MM.1S (cell line): ENCODE measurements at regions not wholly inside any gene's neighbourhood (a gene's known extent, or its start where the extent isn't known, plus 50 kb on each side); places are given as distances from the start of the nearest gene placed in this dataset.

Experiments
- DNase-seq: peaks from one replicate; pipeline ENCODE4 v3.0.0-alpha.2; 2015
- H2AFZ ChIP-seq: fragments of 300-600 bp; sonication (generic); 2 replicates; pipeline ENCODE4 v1.6.0; 2016; ENCODE audit warnings: antibody characterized with exemption, low read length
- H3F3A ChIP-seq: fragments of 300-600 bp; sonication (generic); 2 replicates; pipeline ENCODE4 v1.6.1; 2016; ENCODE audit warnings: mild to moderate bottlenecking, antibody characterized with exemption, low read length, moderate library complexity, mixed read lengths; ENCODE audit not compliant: insufficient read depth
- H3K27ac ChIP-seq: fragments of 300-600 bp; sonication (generic); 2 replicates; pipeline ENCODE4 v1.5.1; 2016; ENCODE audit warnings: mild to moderate bottlenecking, low read length
- H3K27me3 ChIP-seq: fragments of 300-600 bp; sonication (generic); replicated peaks from 2 replicates; pipeline ENCODE4 v1.6.0; 2016; ENCODE audit warnings: low read length; ENCODE audit not compliant: insufficient read depth
- H3K36me3 ChIP-seq: fragments of 300-600 bp; sonication (generic); replicated peaks from 2 replicates; pipeline ENCODE4 v1.6.1; 2016; ENCODE audit warnings: mild to moderate bottlenecking, low read length, mixed read lengths; ENCODE audit not compliant: insufficient read depth
- H3K4me1 ChIP-seq: fragments of 300-600 bp; sonication (generic); 2 replicates; pipeline ENCODE4 v1.6.1; 2016; ENCODE audit warnings: low read length, mixed read lengths
- H3K4me2 ChIP-seq: fragments of 300-600 bp; sonication (generic); 2 replicates; pipeline ENCODE4 v1.6.0; 2016; ENCODE audit warnings: low read depth, low read length
- H3K4me3 ChIP-seq: fragments of 300-600 bp; sonication (generic); 2 replicates; pipeline ENCODE4 v1.5.1; 2016; ENCODE audit warnings: low read length, mixed read lengths
- H3K79me2 ChIP-seq: fragments of 300-600 bp; sonication (generic); 2 replicates; pipeline ENCODE4 v1.6.1; 2016; ENCODE audit warnings: mixed run types, low read length, mixed read lengths
- H3K9ac ChIP-seq: fragments of 300-600 bp; sonication (generic); 2 replicates; pipeline ENCODE4 v1.6.1; 2016; ENCODE audit warnings: low read length, mixed read lengths
- H3K9me2 ChIP-seq: fragments of 300-600 bp; sonication (generic); replicated peaks from 2 replicates; pipeline ENCODE4 v1.6.1; 2016; ENCODE audit warnings: mild to moderate bottlenecking, low read length, mixed read lengths; ENCODE audit not compliant: insufficient read depth
- H3K9me3 ChIP-seq: fragments of 300-600 bp; sonication (generic); replicated peaks from 2 replicates; pipeline ENCODE4 v1.6.1; 2016; ENCODE audit warnings: mild to moderate bottlenecking, low read length, mixed read lengths; ENCODE audit not compliant: insufficient read depth
- H4K20me1 ChIP-seq: fragments of 300-600 bp; sonication (generic); 2 replicates; pipeline ENCODE4 v1.6.1; 2016; ENCODE audit warnings: mild to moderate bottlenecking, low read length, moderate library complexity, mixed read lengths; ENCODE audit not compliant: insufficient read depth
- CTCF ChIP-seq: fragments of 300-600 bp; sonication (generic); IDR thresholded peaks from 2 replicates; pipeline ENCODE4 v1.5.1; 2016; ENCODE audit warnings: antibody characterized with exemption, low read length, mixed read lengths
- EZH2 ChIP-seq: fragments of 300-600 bp; sonication (generic); optimal IDR thresholded peaks from 2 replicates; pipeline ENCODE3; 2017; ENCODE audit warnings: low read depth, mild to moderate bottlenecking, antibody characterized with exemption, low read length, mixed read lengths
- EZH2phosphoT487 ChIP-seq: fragments of 300-600 bp; sonication (generic); IDR thresholded peaks from 2 replicates; pipeline ENCODE4 v1.6.1; 2018; ENCODE audit warnings: antibody characterized with exemption, low read length

GRCh38 chr1:4044967-4045366, 144.9 kb upstream of the C1orf174 start:
- H3F3A ChIP-seq: no peaks in the 10 kb centered on the region
- no peak overlapping the region for H3K4me2 ChIP-seq
- H3K4me1 ChIP-seq: no peaks in the 10 kb centered on the region
- H4K20me1 ChIP-seq: no peaks in the 10 kb centered on the region
- DNase-seq: no peak
- no peak overlapping the region for H2AFZ ChIP-seq
- no peaks in the 10 kb centered on the region for H3K79me2 ChIP-seq
- no peaks in the 10 kb centered on the region for H3K9me2 ChIP-seq
- no peak overlapping the region for H3K9ac ChIP-seq
- H3K4me3 ChIP-seq: no peak overlapping the region
- TF ChIP-seq CTCF (no peak), EZH2 (no peak), EZH2phosphoT487 (no peak)
- no peaks in the 10 kb centered on the region for H3K36me3 ChIP-seq
- H3K9me3 ChIP-seq: no peaks in the 10 kb centered on the region
- H3K27me3 ChIP-seq: peaks cover 64% of the 10 kb centered on the region
- H3K27ac ChIP-seq: no peak overlapping the region

- no peak overlapping the region for H3K27ac ChIP-seq
- no peaks in the 10 kb centered on the region for H3K9me2 ChIP-seq
- H3K9me3 ChIP-seq: no peaks in the 10 kb centered on the region
- H3K79me2 ChIP-seq: no peaks in the 10 kb centered on the region
- TF ChIP-seq CTCF (no peak), EZH2phosphoT487 (no peak), EZH2 (no peak)
- peaks cover 64% of the 10 kb centered on the region for H3K27me3 ChIP-seq
- H3K36me3 ChIP-seq: no peaks in the 10 kb centered on the region
- no peak overlapping the region for H3K4me3 ChIP-seq
- no peak overlapping the region for H3K4me2 ChIP-seq
- H3F3A ChIP-seq: no peaks in the 10 kb centered on the region
- no peak overlapping the region for H3K9ac ChIP-seq
- no peaks in the 10 kb centered on the region for H4K20me1 ChIP-seq
- H3K4me1 ChIP-seq: no peaks in the 10 kb centered on the region
- H2AFZ ChIP-seq: no peak overlapping the region
- DNase-seq: no peak
Observed at GRCh38 chr1:4045397-4046010, 145.4 kb upstream of the C1orf174 start.

GRCh38 chr1:4046836-4047461, 146.9 kb upstream of the C1orf174 start:
- Histone ChIP-seq H3K4me3 (no peak overlapping the region), H3K9ac (no peak overlapping the region), H3K36me3 (no peaks in the 10 kb centered on the region), H2AFZ (no peak overlapping the region), H3K27me3 (peaks cover 74% of the 10 kb centered on the region), H3K4me1 (no peaks in the 10 kb centered on the region), H3F3A (no peaks in the 10 kb centered on the region), H3K79me2 (no peaks in the 10 kb centered on the region), H3K9me2 (no peaks in the 10 kb centered on the region), H4K20me1 (no peaks in the 10 kb centered on the region), H3K27ac (no peak overlapping the region), H3K4me2 (no peak overlapping the region), H3K9me3 (no peaks in the 10 kb centered on the region)
- DNase-seq: no peak
- TF ChIP-seq CTCF (no peak), EZH2 (no peak), EZH2phosphoT487 (no peak)
